ENCODE measurements at regions not wholly inside any gene's neighbourhood (a gene's known extent, or its start where the extent isn't known, plus 50 kb on each side); places are given as distances from the start of the nearest gene placed in this dataset.

- in situ Hi-C loops (cut with HindIII; ENCODE audit: low sequenced_read_pairs) = no loop called here
Measured at GRCh38 chr2:183991968-183992367, 606.4 kb upstream of the ZNF804A start.

DNA sequence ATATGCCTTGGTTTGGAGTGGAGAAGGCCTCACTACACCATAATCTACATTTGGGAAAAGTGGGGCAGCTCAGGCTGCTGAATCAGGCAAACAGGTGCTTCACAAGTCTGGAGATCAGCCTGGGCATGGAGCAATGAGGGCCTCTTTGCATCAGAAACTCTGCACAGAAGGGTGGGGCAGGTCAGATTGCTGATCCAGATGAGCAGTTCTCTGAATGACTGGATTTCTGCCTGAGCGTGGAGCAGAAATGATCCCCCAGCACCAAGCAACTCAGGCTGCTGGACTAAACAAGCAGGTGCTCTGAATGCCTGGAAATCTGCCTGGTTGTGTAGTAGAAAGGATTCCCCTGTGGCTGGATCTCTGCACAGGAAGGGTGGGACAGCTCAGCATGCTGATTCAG lies 605.3 kb upstream of the ZNF804A start:
- in situ Hi-C loops (cut with HindIII; ENCODE audit: low sequenced_read_pairs) = no loop called here

DNA sequence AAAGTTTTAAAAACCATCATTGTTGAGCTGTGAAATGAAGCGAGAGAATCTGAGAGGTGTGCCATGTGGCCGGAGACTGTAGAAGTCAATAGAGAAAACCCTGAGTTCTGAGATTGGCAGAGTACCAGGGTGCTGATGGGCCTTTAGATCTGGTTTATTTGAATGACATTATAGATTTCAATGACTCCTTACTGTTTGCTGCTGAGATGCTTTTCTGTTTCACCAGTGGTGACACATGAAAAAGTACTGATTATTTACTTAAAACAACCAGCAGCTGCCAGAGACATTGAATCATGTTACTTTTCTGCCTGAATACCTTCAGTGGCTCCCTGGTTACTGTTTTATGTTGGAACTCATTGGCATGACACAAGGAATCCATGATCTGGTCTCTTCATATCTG lies 602.7 kb upstream of the ZNF804A start:
- in situ Hi-C loops (cut with HindIII; ENCODE audit: low sequenced_read_pairs) = no loop called here

- in situ Hi-C loops (cut with HindIII; ENCODE audit: low sequenced_read_pairs) = no loop called here
Measured at GRCh38 chr2:183996825-183997793, 601.2 kb upstream of the ZNF804A start.

DNA sequence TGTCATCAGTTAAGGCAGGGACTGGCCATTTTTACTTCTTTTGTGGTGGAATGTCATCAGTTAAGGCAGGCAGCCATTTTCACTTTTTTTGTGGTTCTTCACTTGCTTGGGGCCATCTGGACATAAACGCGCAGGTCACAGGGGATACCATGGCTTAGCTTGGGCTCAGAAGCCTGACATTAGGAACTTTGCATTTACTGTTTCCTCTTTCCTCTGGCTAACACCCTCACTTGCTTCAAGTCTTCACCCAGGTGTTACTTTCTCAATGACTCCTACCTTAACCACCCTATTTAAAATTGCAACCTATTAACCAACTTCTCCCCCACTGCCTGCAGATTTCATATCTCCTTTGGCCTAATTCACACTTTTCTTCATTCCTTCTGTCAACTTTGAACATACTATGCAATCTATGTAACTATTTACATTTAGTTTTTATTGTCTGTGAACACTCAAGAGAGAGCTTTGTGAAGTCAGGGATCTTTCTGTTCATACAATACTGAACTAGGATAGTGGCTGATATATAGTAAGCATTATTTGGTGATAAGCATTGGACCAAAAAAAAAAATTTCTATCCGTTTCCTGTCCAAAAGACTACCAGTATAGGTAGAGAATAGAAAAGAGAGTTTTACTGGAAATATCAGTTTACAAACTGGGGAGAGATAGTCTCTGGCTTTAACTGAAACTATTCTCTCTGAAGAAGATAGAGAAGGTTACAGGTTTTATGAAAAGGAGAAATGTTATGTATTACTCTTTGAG lies 600.1 kb upstream of the ZNF804A start:
- in situ Hi-C loops (cut with HindIII; ENCODE audit: low sequenced_read_pairs) = no loop called here

GRCh38 chr2:183998797-183999190 lies 599.5 kb upstream of the ZNF804A start:
- in situ Hi-C loops (cut with HindIII; ENCODE audit: low sequenced_read_pairs) = no loop called here

GRCh38 chr2:184004289-184004947 lies 593.9 kb upstream of the ZNF804A start:
- in situ Hi-C loops (cut with HindIII; ENCODE audit: low sequenced_read_pairs) = loop anchor here (10.0 kb wide), 1 partner anchor 60 kb away; no protein-coding TSS in a partner anchor

- in situ Hi-C loops (cut with HindIII; ENCODE audit: low sequenced_read_pairs) = loop anchor here (10.0 kb wide), 1 partner anchor 60 kb away; no protein-coding TSS in a partner anchor
Measured at GRCh38 chr2:184004948-184005672, 593.2 kb upstream of the ZNF804A start.

GRCh38 chr2:184006998-184007397 lies 591.3 kb upstream of the ZNF804A start:
- in situ Hi-C loops (cut with HindIII; ENCODE audit: low sequenced_read_pairs) = loop anchor here (10.0 kb wide), 1 partner anchor 62 kb away; no protein-coding TSS in a partner anchor

- in situ Hi-C loops (cut with HindIII; ENCODE audit: low sequenced_read_pairs) = no loop called here
Measured at GRCh38 chr2:184026961-184027360, 571.4 kb upstream of the ZNF804A start.

DNA sequence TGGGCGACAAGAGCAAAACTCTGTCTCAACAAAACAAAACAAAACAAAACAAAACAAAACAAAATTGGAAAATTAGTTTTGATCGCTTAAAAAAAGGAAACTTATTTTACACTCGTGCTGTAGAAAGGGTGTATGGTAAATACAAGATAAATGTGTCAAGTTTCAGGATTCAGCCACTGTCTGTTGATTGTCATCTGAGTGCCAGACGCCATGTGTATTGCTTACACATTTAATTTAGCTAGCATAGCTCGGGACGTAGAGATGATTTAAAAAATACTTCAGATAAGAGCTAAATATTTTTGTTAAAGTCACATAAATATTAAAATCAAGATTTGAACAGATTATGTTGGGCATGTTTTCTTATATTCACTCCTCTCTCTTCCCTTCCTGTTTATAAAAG lies 568.1 kb upstream of the ZNF804A start:
- in situ Hi-C loops (cut with HindIII; ENCODE audit: low sequenced_read_pairs) = no loop called here

DNA sequence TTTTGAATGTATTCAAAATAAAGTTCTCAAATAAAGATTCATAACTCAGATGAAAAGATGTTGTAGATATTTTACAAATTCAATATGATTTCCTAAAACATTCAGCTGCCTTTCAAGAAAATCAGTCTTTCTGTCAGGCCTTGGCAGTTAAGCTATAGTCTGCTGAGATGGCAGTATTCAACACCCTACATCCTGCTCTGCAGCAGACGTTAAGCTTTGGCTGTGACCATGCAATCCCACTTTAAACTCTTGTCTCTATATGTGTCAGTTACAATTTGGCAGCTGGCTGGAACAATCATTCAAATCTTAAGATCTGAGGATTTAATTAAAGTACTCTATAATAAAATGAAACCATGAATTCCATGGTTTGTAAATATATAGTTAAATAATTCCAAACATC lies 567.3 kb upstream of the ZNF804A start:
- in situ Hi-C loops (cut with HindIII; ENCODE audit: low sequenced_read_pairs) = no loop called here

- in situ Hi-C loops (cut with HindIII; ENCODE audit: low sequenced_read_pairs) = no loop called here
Measured at GRCh38 chr2:184031402-184032147, 566.8 kb upstream of the ZNF804A start.

GRCh38 chr2:184032983-184033382 lies 565.3 kb upstream of the ZNF804A start:
- in situ Hi-C loops (cut with HindIII; ENCODE audit: low sequenced_read_pairs) = no loop called here

GRCh38 chr2:184037273-184037672 lies 561.1 kb upstream of the ZNF804A start:
- in situ Hi-C loops (cut with HindIII; ENCODE audit: low sequenced_read_pairs) = no loop called here

DNA sequence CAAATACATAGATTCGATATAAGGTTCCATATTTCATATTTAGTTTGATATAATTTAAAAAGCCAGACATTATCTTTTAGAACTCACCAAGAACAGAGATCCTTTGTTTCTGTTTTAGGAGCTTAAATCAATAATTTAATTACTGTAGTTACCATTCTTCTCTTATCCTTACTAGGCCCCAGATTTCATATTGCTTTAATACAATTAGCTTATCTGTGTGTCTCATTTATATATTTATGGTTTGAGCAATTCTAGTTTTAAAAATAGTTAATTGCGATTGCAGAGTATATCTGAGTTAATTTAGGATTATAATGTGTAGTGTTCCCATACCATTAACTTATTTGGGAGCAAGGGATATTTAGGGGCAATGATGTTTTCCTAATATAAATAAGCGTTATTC lies 558.8 kb upstream of the ZNF804A start:
- in situ Hi-C loops (cut with HindIII; ENCODE audit: low sequenced_read_pairs) = no loop called here

DNA sequence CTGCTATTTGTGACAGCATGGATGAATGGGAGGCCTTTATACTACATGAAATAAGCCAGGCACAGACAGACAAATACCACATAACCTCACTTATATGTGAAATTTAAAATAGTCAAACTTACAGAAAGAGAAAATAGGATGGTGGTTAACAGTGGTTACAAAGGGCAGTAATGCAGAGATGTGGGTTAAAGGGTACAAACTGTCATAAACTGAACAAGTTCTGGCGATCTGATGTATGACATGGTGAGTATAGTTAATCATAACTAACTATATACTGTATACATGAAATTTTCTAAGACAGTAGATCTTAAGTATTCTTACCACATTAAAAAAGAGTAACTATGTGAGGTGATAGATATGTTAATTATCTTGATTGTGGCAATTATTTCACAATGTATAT lies 558.1 kb upstream of the ZNF804A start:
- in situ Hi-C loops (cut with HindIII; ENCODE audit: low sequenced_read_pairs) = no loop called here

- in situ Hi-C loops (cut with HindIII; ENCODE audit: low sequenced_read_pairs) = no loop called here
Measured at GRCh38 chr2:184041077-184041476, 557.3 kb upstream of the ZNF804A start.

GRCh38 chr2:184041777-184042176 lies 556.6 kb upstream of the ZNF804A start:
- in situ Hi-C loops (cut with HindIII; ENCODE audit: low sequenced_read_pairs) = no loop called here

GRCh38 chr2:184047536-184047935 lies 550.8 kb upstream of the ZNF804A start:
- in situ Hi-C loops (cut with HindIII; ENCODE audit: low sequenced_read_pairs) = no loop called here

Data from DLD1 (cell line).